IPS-11a (cell line): ENCODE measurements at regions not wholly inside any gene's neighbourhood (a gene's known extent, or its start where the extent isn't known, plus 50 kb on each side); places are given as distances from the start of the nearest gene placed in this dataset.
"Not testable (repeated sequence)": the region's sequence is repeated elsewhere in the genome, so short reads cannot be mapped to it uniquely, and the experiment has no call there.

Experiments
- H3K4me3 ChIP-seq: one replicate; pipeline ENCODE4 v1.5.1; 2013; ENCODE audit warnings: low read depth, low read length, control low read depth

- no peak overlapping the region for H3K4me3 ChIP-seq
Measured at GRCh38 chr5:89695371-89695770, 714.2 kb downstream of the CETN3 start.

GRCh38 chr5:89694026-89694550, 715.5 kb downstream of the CETN3 start:
- H3K4me3 ChIP-seq: no peak overlapping the region

- H3K4me3 ChIP-seq: no peak overlapping the region
Measured at GRCh38 chr5:89690331-89690730, 719.2 kb downstream of the CETN3 start.

- no peak overlapping the region for H3K4me3 ChIP-seq
Measured at GRCh38 chr5:89686081-89686765, 723.3 kb downstream of the CETN3 start.

- H3K4me3 ChIP-seq: no peak overlapping the region
Measured at GRCh38 chr5:89676634-89677033, 732.9 kb downstream of the CETN3 start.

- no peak overlapping the region for H3K4me3 ChIP-seq
Measured at GRCh38 chr5:89673019-89673418, 736.5 kb downstream of the CETN3 start.

- H3K4me3 ChIP-seq: no peak overlapping the region
Measured at GRCh38 chr5:89668821-89669220, 740.7 kb downstream of the CETN3 start.

GRCh38 chr5:89662499-89662898, 747.1 kb downstream of the CETN3 start:
- no peak overlapping the region for H3K4me3 ChIP-seq

- no peak overlapping the region for H3K4me3 ChIP-seq
Measured at GRCh38 chr5:89638871-89639270, 755.9 kb upstream of the MEF2C start.

- H3K4me3 ChIP-seq: not testable (repeated sequence)
Measured at GRCh38 chr5:89634176-89634575, 751.2 kb upstream of the MEF2C start.

- not testable (repeated sequence) for H3K4me3 ChIP-seq
Measured at GRCh38 chr5:89630064-89630463, 747.1 kb upstream of the MEF2C start.

- H3K4me3 ChIP-seq: no peak overlapping the region
Measured at GRCh38 chr5:89628876-89629635, 746.1 kb upstream of the MEF2C start.

GRCh38 chr5:89615839-89616518, 733.0 kb upstream of the MEF2C start:
- no peak overlapping the region for H3K4me3 ChIP-seq

GRCh38 chr5:89613222-89613956, 730.4 kb upstream of the MEF2C start:
- no peak overlapping the region for H3K4me3 ChIP-seq

- no peak overlapping the region for H3K4me3 ChIP-seq
Measured at GRCh38 chr5:89606939-89607534, 724.1 kb upstream of the MEF2C start.

GRCh38 chr5:89604342-89604741, 721.4 kb upstream of the MEF2C start:
- H3K4me3 ChIP-seq: no peak overlapping the region

GRCh38 chr5:89601880-89602279, 718.9 kb upstream of the MEF2C start:
- no peak overlapping the region for H3K4me3 ChIP-seq

GRCh38 chr5:89597878-89598277, 714.9 kb upstream of the MEF2C start:
- no peak overlapping the region for H3K4me3 ChIP-seq

GRCh38 chr5:89596821-89597220, 713.8 kb upstream of the MEF2C start:
- H3K4me3 ChIP-seq: no peak overlapping the region

GRCh38 chr5:89595056-89595455, 712.1 kb upstream of the MEF2C start:
- H3K4me3 ChIP-seq: no peak overlapping the region
